HEK293 (cell line): ENCODE measurements at regions not wholly inside any gene's neighbourhood (a gene's known extent, or its start where the extent isn't known, plus 50 kb on each side); places are given as distances from the start of the nearest gene placed in this dataset.

Experiments
- CTCF ChIA-PET: fragments of 350-600 bp; formaldehyde crosslinking; extraction: SDS; loops from one replicate; lab custom pipeline; 2021; ENCODE audit warnings: antibody characterized with exemption; lab: Yijun Ruan, JAX
- POLR2A ChIA-PET: fragments of 300-600 bp; formaldehyde crosslinking; extraction: SDS; loops from one replicate; lab custom pipeline; 2020; ENCODE audit warnings: antibody characterized with exemption, inconsistent platforms; lab: Yijun Ruan, JAX
- H3K27ac ChIP-seq: fragments of 200-500 bp; sonication (Bioruptor generic); 2 replicates; pipeline ENCODE4 v1.5.1; 2014; ENCODE audit warnings: low read depth, low read length, control low read depth, inconsistent platforms; ENCODE audit errors: extremely low read depth
- H3K36me3 ChIP-seq, 2 experiments: fragments of 200-500 bp in 1 of 2; sonication (Bioruptor generic) in 1 of 2; 1 replicate in 1 of 2; 2 replicates in 1 of 2; pipeline ENCODE4 v1.5.1; 2014 to 2017; ENCODE audit warnings: inconsistent platforms in 2 of 2, low read length in 2 of 2; ENCODE audit not compliant: control insufficient read depth in 2 of 2, insufficient read depth in 1 of 2
- H3K4me1 ChIP-seq: fragments of 200-500 bp; sonication (Bioruptor generic); 2 replicates; pipeline ENCODE4 v1.5.1; 2014; ENCODE audit warnings: mild to moderate bottlenecking, low read length, inconsistent platforms; ENCODE audit not compliant: control insufficient read depth, insufficient read depth
- H3K4me3 ChIP-seq: 2 replicates; pipeline ENCODE4 v1.5.1; 2011; ENCODE audit warnings: low read depth, mild to moderate bottlenecking, control low read depth, low read length, moderate library complexity
- H3K9me3 ChIP-seq: fragments of 200-500 bp; sonication (Bioruptor generic); 2 replicates; pipeline ENCODE4 v1.5.1; 2014; ENCODE audit warnings: low read depth, low read length, inconsistent platforms; ENCODE audit not compliant: control insufficient read depth, insufficient read depth
- FEZF1 ChIP-seq: fragments of 450-650 bp; formaldehyde crosslinking; IDR thresholded peaks from 2 replicates; pipeline ENCODE4 v1.5.1; 2016; ENCODE audit warnings: missing biosample characterization, missing genetic modification characterization
- HOXA7 ChIP-seq: sonication (generic); formaldehyde crosslinking; IDR thresholded peaks from 2 replicates; pipeline ENCODE4 v1.8.1; 2022; ENCODE audit warnings: missing genetic modification reagents, borderline replicate concordance
- PATZ1 ChIP-seq: fragments of 450-650 bp; formaldehyde crosslinking; IDR thresholded peaks from 2 replicates; pipeline ENCODE4 v1.5.1; 2016; ENCODE audit warnings: missing biosample characterization, missing genetic modification characterization
- SP2 ChIP-seq: fragments of 450-650 bp; formaldehyde crosslinking; IDR thresholded peaks from 2 replicates; pipeline ENCODE4 v1.5.1; 2016; ENCODE audit warnings: missing biosample characterization, missing genetic modification characterization
- ZBTB6 ChIP-seq: fragments of 450-650 bp; formaldehyde crosslinking; IDR thresholded peaks from 2 replicates; pipeline ENCODE4 v1.5.1; 2017; ENCODE audit warnings: missing biosample characterization, missing genetic modification characterization
- ZFP37 ChIP-seq: fragments of 450-650 bp; formaldehyde crosslinking; IDR thresholded peaks from 2 replicates; pipeline ENCODE4 v1.5.1; 2016; ENCODE audit warnings: missing biosample characterization, missing genetic modification characterization
- ZNF133 ChIP-seq: fragments of 450-650 bp; formaldehyde crosslinking; IDR thresholded peaks from 2 replicates; pipeline ENCODE4 v1.5.1; 2016; ENCODE audit warnings: missing biosample characterization, missing genetic modification characterization
- ZNF138 ChIP-seq: fragments of 450-650 bp; formaldehyde crosslinking; IDR thresholded peaks from 2 replicates; pipeline ENCODE4 v1.5.1; 2016; ENCODE audit warnings: missing biosample characterization, missing genetic modification characterization, borderline replicate concordance
- ZNF169 ChIP-seq: fragments of 450-650 bp; formaldehyde crosslinking; IDR thresholded peaks from 2 replicates; pipeline ENCODE4 v1.5.1; 2016; ENCODE audit warnings: missing biosample characterization, missing genetic modification characterization
- ZNF184 ChIP-seq: fragments of 450-650 bp; IDR thresholded peaks from 2 replicates; pipeline ENCODE4 v1.5.1; 2018; ENCODE audit warnings: missing biosample characterization, mild to moderate bottlenecking, missing genetic modification characterization
- ZNF202 ChIP-seq: fragments of 450-650 bp; formaldehyde crosslinking; IDR thresholded peaks from 2 replicates; pipeline ENCODE4 v1.5.1; 2016; ENCODE audit warnings: missing biosample characterization, missing genetic modification characterization, borderline replicate concordance
- ZNF214 ChIP-seq: fragments of 450-650 bp; formaldehyde crosslinking; IDR thresholded peaks from 2 replicates; pipeline ENCODE4 v1.5.1; 2017; ENCODE audit warnings: missing biosample characterization, mild to moderate bottlenecking, missing genetic modification characterization, borderline replicate concordance
- ZNF274 ChIP-seq, 2 experiments: fragments of 200-500 bp in 1 of 2; fragments of 450-650 bp in 1 of 2; sonication (Bioruptor generic) in 1 of 2; formaldehyde crosslinking in 1 of 2; IDR thresholded peaks; 2 replicates each; pipeline versions ENCODE4 v1.5.1 to v1.6.1; 2014 to 2016; ENCODE audit warnings: borderline replicate concordance in 1 of 2, inconsistent platforms in 1 of 2, low read length in 1 of 2, missing biosample characterization in 1 of 2, missing genetic modification characterization in 1 of 2
- ZNF366 ChIP-seq: fragments of 450-650 bp; formaldehyde crosslinking; conservative IDR thresholded peaks from 2 replicates; pipeline ENCODE4 v1.5.1; 2016; ENCODE audit warnings: missing biosample characterization, missing genetic modification characterization
- ZNF473 ChIP-seq: fragments of 450-650 bp; formaldehyde crosslinking; IDR thresholded peaks from 2 replicates; pipeline ENCODE4 v1.5.1; 2017; ENCODE audit warnings: missing biosample characterization, missing genetic modification characterization
- ZNF501 ChIP-seq: fragments of 450-650 bp; formaldehyde crosslinking; IDR thresholded peaks from 2 replicates; pipeline ENCODE4 v1.5.1; 2016; ENCODE audit warnings: missing biosample characterization, missing genetic modification characterization
- ZNF510 ChIP-seq: fragments of 450-650 bp; formaldehyde crosslinking; IDR thresholded peaks from 2 replicates; pipeline ENCODE4 v1.5.1; 2018; ENCODE audit warnings: mild to moderate bottlenecking, missing genetic modification characterization, missing biosample characterization; ENCODE audit not compliant: insufficient replicate concordance
- ZNF530 ChIP-seq: fragments of 450-650 bp; formaldehyde crosslinking; IDR thresholded peaks from 2 replicates; pipeline ENCODE4 v1.5.1; 2016; ENCODE audit warnings: low read depth, missing biosample characterization, missing genetic modification characterization
- ZNF560 ChIP-seq: fragments of 450-650 bp; formaldehyde crosslinking; IDR thresholded peaks from 2 replicates; pipeline ENCODE4 v1.5.1; 2017; ENCODE audit warnings: missing biosample characterization, missing genetic modification characterization, borderline replicate concordance
- ZNF660 ChIP-seq: fragments of 450-650 bp; IDR thresholded peaks from 2 replicates; pipeline ENCODE4 v1.5.1; 2018; ENCODE audit warnings: missing biosample characterization, mild to moderate bottlenecking, missing genetic modification characterization
- ZSCAN5A ChIP-seq: fragments of 450-650 bp; formaldehyde crosslinking; IDR thresholded peaks from 2 replicates; pipeline ENCODE4 v1.5.1; 2016; ENCODE audit warnings: missing biosample characterization, missing genetic modification characterization
- TF ChIP-seq, protein P1 (sequence below): fragments of 450-650 bp; formaldehyde crosslinking; IDR thresholded peaks from 2 replicates; pipeline ENCODE4 v1.5.1; 2016; ENCODE audit warnings: missing biosample characterization, missing genetic modification characterization
- TF ChIP-seq, protein P2 (sequence below): fragments of 450-650 bp; formaldehyde crosslinking; IDR thresholded peaks from 2 replicates; pipeline ENCODE4 v1.5.1; 2016; ENCODE audit warnings: missing biosample characterization, missing genetic modification characterization

DNA sequence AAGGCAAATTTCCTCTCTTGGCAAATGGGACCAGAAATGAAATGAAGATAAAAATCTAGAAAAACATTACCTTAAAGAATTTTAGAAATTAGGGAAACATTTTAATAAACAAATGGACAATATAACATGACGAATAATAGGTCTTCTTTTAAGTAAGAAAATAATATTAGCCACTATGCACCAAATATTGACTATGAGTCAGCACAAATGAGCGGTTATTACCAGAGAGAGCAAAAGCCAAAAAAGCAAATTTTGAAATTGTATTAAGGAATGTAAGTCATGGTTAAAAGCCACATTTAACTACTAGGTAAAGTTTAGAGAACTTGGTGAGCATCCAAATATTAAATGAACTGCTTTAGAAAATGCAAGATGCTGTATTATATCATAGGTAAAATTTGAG is 376.6 kb upstream of the JAG1 start:
- Histone ChIP-seq H3K27ac (no peak overlapping the region), H3K4me3 (no peak overlapping the region), H3K9me3 (no peaks in the 10 kb centered on the region), H3K4me1 (no peaks in the 10 kb centered on the region), H3K36me3 (no peaks in the 10 kb centered on the region)
- CTCF ChIA-PET: interaction anchor here (0.9 kb wide), 1 partner anchor 155 kb away, joined by 3 read pairs; no protein-coding TSS in a partner anchor
- TF ChIP-seq HOXA7 (no peak), FEZF1 (tag by site-specific recombination) (no peak), ZNF214 (no peak), ZNF560 (tag by site-specific recombination) (no peak), ZNF169 (tag by site-specific recombination) (no peak), ZNF138 (tag by site-specific recombination) (no peak), SP2 (no peak), ZNF202 (no peak)
- TF ChIP-seq, protein P1, sequence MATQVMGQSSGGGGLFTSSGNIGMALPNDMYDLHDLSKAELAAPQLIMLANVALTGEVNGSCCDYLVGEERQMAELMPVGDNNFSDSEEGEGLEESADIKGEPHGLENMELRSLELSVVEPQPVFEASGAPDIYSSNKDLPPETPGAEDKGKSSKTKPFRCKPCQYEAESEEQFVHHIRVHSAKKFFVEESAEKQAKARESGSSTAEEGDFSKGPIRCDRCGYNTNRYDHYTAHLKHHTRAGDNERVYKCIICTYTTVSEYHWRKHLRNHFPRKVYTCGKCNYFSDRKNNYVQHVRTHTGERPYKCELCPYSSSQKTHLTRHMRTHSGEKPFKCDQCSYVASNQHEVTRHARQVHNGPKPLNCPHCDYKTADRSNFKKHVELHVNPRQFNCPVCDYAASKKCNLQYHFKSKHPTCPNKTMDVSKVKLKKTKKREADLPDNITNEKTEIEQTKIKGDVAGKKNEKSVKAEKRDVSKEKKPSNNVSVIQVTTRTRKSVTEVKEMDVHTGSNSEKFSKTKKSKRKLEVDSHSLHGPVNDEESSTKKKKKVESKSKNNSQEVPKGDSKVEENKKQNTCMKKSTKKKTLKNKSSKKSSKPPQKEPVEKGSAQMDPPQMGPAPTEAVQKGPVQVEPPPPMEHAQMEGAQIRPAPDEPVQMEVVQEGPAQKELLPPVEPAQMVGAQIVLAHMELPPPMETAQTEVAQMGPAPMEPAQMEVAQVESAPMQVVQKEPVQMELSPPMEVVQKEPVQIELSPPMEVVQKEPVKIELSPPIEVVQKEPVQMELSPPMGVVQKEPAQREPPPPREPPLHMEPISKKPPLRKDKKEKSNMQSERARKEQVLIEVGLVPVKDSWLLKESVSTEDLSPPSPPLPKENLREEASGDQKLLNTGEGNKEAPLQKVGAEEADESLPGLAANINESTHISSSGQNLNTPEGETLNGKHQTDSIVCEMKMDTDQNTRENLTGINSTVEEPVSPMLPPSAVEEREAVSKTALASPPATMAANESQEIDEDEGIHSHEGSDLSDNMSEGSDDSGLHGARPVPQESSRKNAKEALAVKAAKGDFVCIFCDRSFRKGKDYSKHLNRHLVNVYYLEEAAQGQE (tag by site-specific recombination): no peak
- POLR2A ChIA-PET: no interaction called here

DNA sequence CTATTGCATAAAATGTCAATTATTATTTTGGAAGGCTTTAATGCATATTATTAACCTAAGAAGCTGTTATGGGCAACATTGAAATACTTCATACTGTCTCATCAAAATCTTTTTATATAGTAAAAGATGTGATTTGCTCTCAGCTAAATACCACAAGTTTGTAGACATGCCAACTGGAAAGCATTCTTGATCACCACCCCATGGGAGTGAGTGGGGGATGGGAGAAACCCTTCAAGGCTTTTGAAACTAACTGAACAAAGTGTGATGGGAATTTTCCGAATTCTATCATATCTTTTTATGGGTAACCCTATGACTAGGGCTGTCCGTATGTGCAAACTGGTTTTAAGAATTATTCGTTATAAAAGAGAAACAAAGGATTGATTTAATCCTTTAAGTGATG is 377.3 kb upstream of the JAG1 start:
- CTCF ChIA-PET: interaction anchor here (0.7 kb wide), 1 partner anchor 153 kb away, joined by 4 read pairs; no protein-coding TSS in a partner anchor
- POLR2A ChIA-PET: no interaction called here
- H3K4me1 ChIP-seq: no peaks in the 10 kb centered on the region
- no peaks in the 10 kb centered on the region for H3K9me3 ChIP-seq
- no peak for TF ChIP-seq ZNF274 (IDR thresholded peaks at IDR 0.05; ENCODE audit: low read length)
- TF ChIP-seq ZNF274 (tag by site-specific recombination; IDR thresholded peaks at IDR 0.05; ENCODE audit: borderline replicate concordance): no peak
- TF ChIP-seq ZFP37 (tag by site-specific recombination): no peak
- H3K36me3 ChIP-seq: no peaks in the 10 kb centered on the region
- H3K4me3 ChIP-seq: no peak overlapping the region
- H3K27ac ChIP-seq: no peak overlapping the region

DNA sequence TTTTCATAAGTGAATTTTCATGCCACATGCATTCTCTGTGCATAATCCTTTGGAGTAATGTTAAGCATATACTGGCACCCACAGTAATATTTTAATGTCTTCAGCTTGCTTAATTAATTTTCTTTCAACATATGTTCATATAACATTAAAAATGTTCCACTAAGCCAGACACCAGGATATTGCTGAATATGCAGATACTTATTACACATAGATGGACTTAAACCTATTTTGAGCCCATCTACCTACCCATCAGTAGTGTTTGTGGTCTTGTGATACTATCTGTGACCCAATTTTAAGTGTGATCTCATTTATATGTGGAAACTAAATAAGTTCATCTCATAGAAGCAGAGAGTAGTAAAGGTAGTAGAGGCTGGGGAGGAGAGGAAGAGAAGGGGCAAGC is 379.5 kb upstream of the JAG1 start:
- POLR2A ChIA-PET: no interaction called here
- Histone ChIP-seq H3K4me3 (no peak overlapping the region), H3K9me3 (no peaks in the 10 kb centered on the region), H3K4me1 (no peaks in the 10 kb centered on the region), H3K27ac (no peak overlapping the region), H3K36me3 (no peaks in the 10 kb centered on the region)
- CTCF ChIA-PET: no interaction called here
- TF ChIP-seq PATZ1 (tag by site-specific recombination): no peak
- no peak for TF ChIP-seq ZNF133
- TF ChIP-seq ZNF366: no peak
- no peak for TF ChIP-seq ZNF184
- TF ChIP-seq ZNF138 (tag by site-specific recombination): no peak
- TF ChIP-seq ZNF501 (tag by site-specific recombination): no peak
- TF ChIP-seq ZSCAN5A (tag by site-specific recombination): no peak
- no peak for TF ChIP-seq ZNF473
- no peak for TF ChIP-seq ZNF660
- no peak for TF ChIP-seq ZNF530 (tag by site-specific recombination)
- TF ChIP-seq, protein P2, sequence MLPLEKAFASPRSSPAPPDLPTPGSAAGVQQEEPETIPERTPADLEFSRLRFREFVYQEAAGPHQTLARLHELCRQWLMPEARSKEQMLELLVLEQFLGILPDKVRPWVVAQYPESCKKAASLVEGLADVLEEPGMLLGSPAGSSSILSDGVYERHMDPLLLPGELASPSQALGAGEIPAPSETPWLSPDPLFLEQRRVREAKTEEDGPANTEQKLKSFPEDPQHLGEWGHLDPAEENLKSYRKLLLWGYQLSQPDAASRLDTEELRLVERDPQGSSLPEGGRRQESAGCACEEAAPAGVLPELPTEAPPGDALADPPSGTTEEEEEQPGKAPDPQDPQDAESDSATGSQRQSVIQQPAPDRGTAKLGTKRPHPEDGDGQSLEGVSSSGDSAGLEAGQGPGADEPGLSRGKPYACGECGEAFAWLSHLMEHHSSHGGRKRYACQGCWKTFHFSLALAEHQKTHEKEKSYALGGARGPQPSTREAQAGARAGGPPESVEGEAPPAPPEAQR: no peak
- no peak for TF ChIP-seq ZNF510
- TF ChIP-seq ZBTB6 (tag by site-specific recombination): no peak
